ENCODE measurements at regions not wholly inside any gene's neighbourhood (a gene's known extent, or its start where the extent isn't known, plus 50 kb on each side); places are given as distances from the start of the nearest gene placed in this dataset.
"Not testable (repeated sequence)": the region's sequence is repeated elsewhere in the genome, so short reads cannot be mapped to it uniquely, and the experiment has no call there.

- H2AFZ ChIP-seq (ENCODE audit: low read depth, low read length): no peak overlapping the region
- no peaks in the 10 kb centered on the region for H3K27me3 ChIP-seq (ENCODE audit: insufficient read depth, low read depth, low read length)
- no peaks in the 10 kb centered on the region for H4K20me1 ChIP-seq (ENCODE audit: insufficient read depth)
- no peak overlapping the region for H3K4me2 ChIP-seq (ENCODE audit: low read length)
- TF ChIP-seq MXI1 (conservative IDR thresholded peaks at IDR 0.05; ENCODE audit: poor library complexity, severe bottlenecking) (no peak), RAD21 (conservative IDR thresholded peaks at IDR 0.05) (no peak), POLR2AphosphoS5 (IDR thresholded peaks at IDR 0.05) (no peak), SMC3 (conservative IDR thresholded peaks at IDR 0.05; ENCODE audit: poor library complexity) (no peak), REST (IDR thresholded peaks at IDR 0.05; ENCODE audit: borderline replicate concordance) (no peak), CTCF (IDR thresholded peaks at IDR 0.05; ENCODE audit: poor library complexity, severe bottlenecking) (no peak), TAF1 (IDR thresholded peaks at IDR 0.05; ENCODE audit: low read depth) (no peak)
- H3K9ac ChIP-seq (ENCODE audit: low read length): no peak overlapping the region
- no peaks in the 10 kb centered on the region for H3K79me2 ChIP-seq (replicated peaks; ENCODE audit: insufficient read depth, low read length)
- H3K36me3 ChIP-seq (ENCODE audit: insufficient read depth, low read length): no peaks in the 10 kb centered on the region
- no peaks in the 10 kb centered on the region for H3K9me2 ChIP-seq (ENCODE audit: insufficient read depth, low read length)
- H3K27ac ChIP-seq (ENCODE audit: low read length): no peak overlapping the region
- no peaks in the 10 kb centered on the region for H3K9me3 ChIP-seq (ENCODE audit: low read length)
- H3F3A ChIP-seq (ENCODE audit: insufficient read depth, low read length, poor library complexity, severe bottlenecking): no peaks in the 10 kb centered on the region
- H3K4me3 ChIP-seq (ENCODE audit: low read length): no peak overlapping the region
Observed at GRCh38 chr2:190755772-190756415, 107.0 kb downstream of the NAB1 start.

- H3K27me3 ChIP-seq (ENCODE audit: insufficient read depth, low read depth, low read length): no peaks in the 10 kb centered on the region
- H3K4me2 ChIP-seq (ENCODE audit: low read length): no peak overlapping the region
- H3K79me2 ChIP-seq (replicated peaks; ENCODE audit: insufficient read depth, low read length): no peaks in the 10 kb centered on the region
- H2AFZ ChIP-seq (ENCODE audit: low read depth, low read length): no peak overlapping the region
- H3K9me3 ChIP-seq (ENCODE audit: low read length): no peaks in the 10 kb centered on the region
- no peaks in the 10 kb centered on the region for H3K36me3 ChIP-seq (ENCODE audit: insufficient read depth, low read length)
- H4K20me1 ChIP-seq (ENCODE audit: insufficient read depth): no peaks in the 10 kb centered on the region
- H3F3A ChIP-seq (ENCODE audit: insufficient read depth, low read length, poor library complexity, severe bottlenecking): no peaks in the 10 kb centered on the region
- TF ChIP-seq CTCF (IDR thresholded peaks at IDR 0.05; ENCODE audit: poor library complexity, severe bottlenecking) (no peak), MXI1 (conservative IDR thresholded peaks at IDR 0.05; ENCODE audit: poor library complexity, severe bottlenecking) (no peak), SMC3 (conservative IDR thresholded peaks at IDR 0.05; ENCODE audit: poor library complexity) (no peak), TAF1 (IDR thresholded peaks at IDR 0.05; ENCODE audit: low read depth) (no peak), EZH2 (IDR thresholded peaks at IDR 0.05; ENCODE audit: borderline replicate concordance, insufficient read depth, low read length, poor library complexity, severe bottlenecking) (no peak)
- H3K9me2 ChIP-seq (ENCODE audit: insufficient read depth, low read length): no peaks in the 10 kb centered on the region
- no peak overlapping the region for H3K4me3 ChIP-seq (ENCODE audit: low read length)
- H3K9ac ChIP-seq (ENCODE audit: low read length): no peak overlapping the region
- no peak overlapping the region for H3K27ac ChIP-seq (ENCODE audit: low read length)
Observed at GRCh38 chr2:190759749-190760213, 110.9 kb downstream of the NAB1 start.

- not testable (repeated sequence) for H3K4me2 ChIP-seq (ENCODE audit: low read length); H3K9ac ChIP-seq (ENCODE audit: low read length); H3K27ac ChIP-seq (ENCODE audit: low read length); H3K27me3 ChIP-seq (ENCODE audit: insufficient read depth, low read depth, low read length); H3K9me2 ChIP-seq (ENCODE audit: insufficient read depth, low read length); H3K36me3 ChIP-seq (ENCODE audit: insufficient read depth, low read length); H3K79me2 ChIP-seq (replicated peaks; ENCODE audit: insufficient read depth, low read length); H3K4me3 ChIP-seq (ENCODE audit: low read length); H3K9me3 ChIP-seq (ENCODE audit: low read length); H2AFZ ChIP-seq (ENCODE audit: low read depth, low read length); H4K20me1 ChIP-seq (ENCODE audit: insufficient read depth); H3F3A ChIP-seq (ENCODE audit: insufficient read depth, low read length, poor library complexity, severe bottlenecking)
Observed at GRCh38 chr2:190760353-190761150, 111.7 kb downstream of the NAB1 start.

- not testable (repeated sequence) for H3K9me2 ChIP-seq (ENCODE audit: insufficient read depth, low read length); H3K79me2 ChIP-seq (replicated peaks; ENCODE audit: insufficient read depth, low read length); H3K9ac ChIP-seq (ENCODE audit: low read length); H3F3A ChIP-seq (ENCODE audit: insufficient read depth, low read length, poor library complexity, severe bottlenecking); H3K36me3 ChIP-seq (ENCODE audit: insufficient read depth, low read length); H2AFZ ChIP-seq (ENCODE audit: low read depth, low read length); H3K27ac ChIP-seq (ENCODE audit: low read length); H4K20me1 ChIP-seq (ENCODE audit: insufficient read depth); H3K27me3 ChIP-seq (ENCODE audit: insufficient read depth, low read depth, low read length); H3K4me3 ChIP-seq (ENCODE audit: low read length); H3K4me2 ChIP-seq (ENCODE audit: low read length); H3K9me3 ChIP-seq (ENCODE audit: low read length)
Observed at GRCh38 chr2:190761216-190761615, 112.3 kb downstream of the NAB1 start.

All from neural cell (in vitro differentiated cells).